RWPE2 (cell line): ENCODE measurements at regions not wholly inside any gene's neighbourhood (a gene's known extent, or its start where the extent isn't known, plus 50 kb on each side); places are given as distances from the start of the nearest gene placed in this dataset.

Experiments used
- ATAC-seq: fragments of 200-7000 bp; cut with Tn5 transposase; 3 replicates; pipeline ENCODE4 v1.9.1; 2021; ENCODE audit warnings: low read depth
- DNase-seq: peaks from one replicate; pipeline ENCODE4 v3.0.0-alpha.2; 2020; ENCODE audit warnings: low spot score
- H3K27ac ChIP-seq: fragments of 450-650 bp; 2 replicates; pipeline ENCODE4 v1.5.1; 2017; ENCODE audit warnings: mild to moderate bottlenecking; ENCODE audit not compliant: poor library complexity, severe bottlenecking
- H3K27me3 ChIP-seq: fragments of 250-450 bp; sonication (Bioruptor Pico); 2 replicates; pipeline ENCODE4 v1.5.1; 2021; ENCODE audit warnings: mild to moderate bottlenecking, moderate library complexity; ENCODE audit not compliant: insufficient read depth, poor library complexity, severe bottlenecking
- H3K36me3 ChIP-seq: fragments of 250-450 bp; sonication (Bioruptor Pico); 2 replicates; pipeline ENCODE4 v1.5.1; 2020; ENCODE audit warnings: low read depth, mild to moderate bottlenecking, moderate library complexity
- H3K4me1 ChIP-seq: fragments of 250-450 bp; sonication (Bioruptor Pico); 2 replicates; pipeline ENCODE4 v1.5.1; 2021; ENCODE audit warnings: mild to moderate bottlenecking, moderate library complexity; ENCODE audit not compliant: insufficient read depth, poor library complexity, severe bottlenecking
- H3K4me3 ChIP-seq: fragments of 250-450 bp; sonication (Bioruptor Pico); 2 replicates; pipeline ENCODE4 v1.5.1; 2021; ENCODE audit warnings: mild to moderate bottlenecking, moderate library complexity; ENCODE audit not compliant: severe bottlenecking
- H3K9me3 ChIP-seq: fragments of 250-450 bp; sonication (Bioruptor Pico); 2 replicates; pipeline ENCODE4 v1.5.1; 2021; ENCODE audit warnings: mild to moderate bottlenecking, moderate library complexity; ENCODE audit not compliant: severe bottlenecking
- CTCF ChIP-seq: fragments of 450-650 bp; IDR thresholded peaks from one replicate; pipeline ENCODE4 v1.5.1; 2017; ENCODE audit warnings: mild to moderate bottlenecking, moderate library complexity; ENCODE audit not compliant: poor library complexity, severe bottlenecking

GRCh38 chr2:148567716-148568115 is 76.8 kb upstream of the EPC2 start:
- no peak overlapping the region for H3K27ac ChIP-seq
- DNase-seq, result no peak
- ATAC-seq, result no peak
- H3K27me3 ChIP-seq, result no peaks in the 10 kb centered on the region
- no peak for TF ChIP-seq CTCF
- H3K4me1 ChIP-seq, result no peaks in the 10 kb centered on the region
- no peaks in the 10 kb centered on the region for H3K36me3 ChIP-seq
- H3K4me3 ChIP-seq, result no peak overlapping the region
- no peaks in the 10 kb centered on the region for H3K9me3 ChIP-seq

GRCh38 chr2:148568597-148568996 is 76.0 kb upstream of the EPC2 start:
- ATAC-seq, result no peak
- no peaks in the 10 kb centered on the region for H3K36me3 ChIP-seq
- H3K9me3 ChIP-seq, result no peaks in the 10 kb centered on the region
- no peak overlapping the region for H3K27ac ChIP-seq
- no peak for DNase-seq
- no peak for TF ChIP-seq CTCF
- H3K4me3 ChIP-seq, result no peak overlapping the region
- H3K4me1 ChIP-seq, result no peaks in the 10 kb centered on the region
- H3K27me3 ChIP-seq, result no peaks in the 10 kb centered on the region

- Histone ChIP-seq H3K4me1 (no peaks in the 10 kb centered on the region), H3K4me3 (no peak overlapping the region), H3K36me3 (no peaks in the 10 kb centered on the region), H3K9me3 (no peaks in the 10 kb centered on the region), H3K27me3 (no peaks in the 10 kb centered on the region), H3K27ac (no peak overlapping the region)
- TF ChIP-seq CTCF, result no peak
- no peak for DNase-seq
- ATAC-seq, result no peak
These were observed 75.3 kb upstream of the EPC2 start for GRCh38 chr2:148569221-148569620.

- ATAC-seq (no peak), DNase-seq (no peak)
- no peaks in the 10 kb centered on the region for H3K36me3 ChIP-seq
- H3K4me1 ChIP-seq, result no peaks in the 10 kb centered on the region
- no peak overlapping the region for H3K27ac ChIP-seq
- no peaks in the 10 kb centered on the region for H3K9me3 ChIP-seq
- no peak for TF ChIP-seq CTCF
- H3K4me3 ChIP-seq, result no peak overlapping the region
- no peaks in the 10 kb centered on the region for H3K27me3 ChIP-seq
These were observed 73.6 kb upstream of the EPC2 start for GRCh38 chr2:148570989-148571388.

- DNase-seq (no peak), ATAC-seq (no peak)
- no peak for TF ChIP-seq CTCF
- Histone ChIP-seq H3K4me3 (no peak overlapping the region), H3K27me3 (no peaks in the 10 kb centered on the region), H3K36me3 (no peaks in the 10 kb centered on the region), H3K9me3 (no peaks in the 10 kb centered on the region), H3K4me1 (peaks cover 7% of the 10 kb centered on the region), H3K27ac (no peak overlapping the region)
These were observed 66.6 kb upstream of the EPC2 start for GRCh38 chr2:148577845-148578492.
